ENCODE measurements at regions not wholly inside any gene's neighbourhood (a gene's known extent, or its start where the extent isn't known, plus 50 kb on each side); places are given as distances from the start of the nearest gene placed in this dataset.

DNA sequence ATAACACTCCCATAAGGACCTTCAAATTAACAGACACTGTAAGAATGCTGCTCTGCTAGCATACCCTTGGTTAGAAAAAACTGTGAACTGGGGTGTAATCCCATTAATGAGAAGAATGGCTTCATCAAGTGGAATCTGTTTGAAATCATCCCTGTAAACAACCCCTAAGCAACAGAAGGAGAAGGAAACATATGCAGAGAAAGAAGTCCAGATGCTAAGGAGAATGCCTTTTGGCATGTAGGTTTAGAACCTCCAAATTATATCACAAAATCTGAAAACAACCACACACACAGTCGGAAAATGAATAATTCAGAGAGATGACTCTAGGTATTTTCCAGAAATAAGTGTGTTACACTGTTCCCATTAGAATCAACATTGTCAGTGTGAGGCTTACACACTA lies 140.2 kb downstream of the NUAK1 start:
- Histone ChIP-seq H3K36me3 (ENCODE audit: control insufficient read depth in 1 of 2, insufficient read depth in 2 of 2, low read length in 2 of 2) (no peaks in the 10 kb centered on the region), H3K4me3 (ENCODE audit: low read depth in 1 of 2, low read length in 2 of 2) (no peak overlapping the region), H3K4me1 (ENCODE audit: control insufficient read depth in 1 of 2, insufficient read depth in 2 of 2, low read length in 2 of 2) (no peaks in the 10 kb centered on the region), H3K9me3 (ENCODE audit: control insufficient read depth in 1 of 2, low read length in 2 of 2) (no peaks in the 10 kb centered on the region), H3K27me3 (ENCODE audit: low read depth, low read length) (no peaks in the 10 kb centered on the region), H3K27ac (ENCODE audit: low read length) (no peak overlapping the region)

DNA sequence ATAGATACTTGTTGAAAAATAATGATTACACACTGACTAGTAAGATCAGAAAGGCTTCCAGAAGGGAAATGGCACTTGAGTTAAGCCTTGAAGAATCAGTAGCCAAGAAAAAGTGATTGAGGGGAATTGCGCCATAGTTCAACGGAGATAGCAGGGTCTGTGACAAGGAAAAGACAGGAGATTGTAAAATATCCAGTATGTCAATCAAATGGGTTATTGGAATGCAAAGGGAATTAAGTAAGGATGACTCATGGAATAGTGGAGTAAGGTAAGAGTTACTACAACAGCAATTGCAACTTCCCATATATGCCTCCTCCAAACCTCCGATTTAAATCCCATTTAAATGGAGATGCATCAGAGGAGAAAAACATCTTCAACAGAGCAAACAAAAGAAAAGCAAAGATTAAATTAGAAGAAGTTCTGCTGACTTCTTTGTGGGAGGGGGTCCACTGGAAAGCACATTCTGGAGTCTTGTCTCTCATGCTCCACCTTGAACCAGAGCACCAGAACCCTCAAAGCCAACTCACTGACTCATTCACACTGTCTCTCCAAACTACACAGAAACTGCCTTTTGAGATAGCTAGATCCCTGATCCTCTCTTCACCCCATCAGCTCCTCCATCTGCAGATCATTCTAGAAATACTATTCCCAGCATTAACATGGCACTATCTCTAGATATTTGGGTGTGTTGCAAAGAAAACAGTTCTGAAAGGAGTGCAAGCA lies 138.2 kb downstream of the NUAK1 start:
- H3K27me3 ChIP-seq (ENCODE audit: low read depth, low read length) = no peaks in the 10 kb centered on the region
- H3K4me3 ChIP-seq (ENCODE audit: low read depth in 1 of 2, low read length in 2 of 2) = no peak overlapping the region
- no peaks in the 10 kb centered on the region for H3K36me3 ChIP-seq (ENCODE audit: control insufficient read depth in 1 of 2, insufficient read depth in 2 of 2, low read length in 2 of 2)
- H3K27ac ChIP-seq (ENCODE audit: low read length) = no peak overlapping the region
- no peaks in the 10 kb centered on the region for H3K9me3 ChIP-seq (ENCODE audit: control insufficient read depth in 1 of 2, low read length in 2 of 2)
- no peaks in the 10 kb centered on the region for H3K4me1 ChIP-seq (ENCODE audit: control insufficient read depth in 1 of 2, insufficient read depth in 2 of 2, low read length in 2 of 2)

DNA sequence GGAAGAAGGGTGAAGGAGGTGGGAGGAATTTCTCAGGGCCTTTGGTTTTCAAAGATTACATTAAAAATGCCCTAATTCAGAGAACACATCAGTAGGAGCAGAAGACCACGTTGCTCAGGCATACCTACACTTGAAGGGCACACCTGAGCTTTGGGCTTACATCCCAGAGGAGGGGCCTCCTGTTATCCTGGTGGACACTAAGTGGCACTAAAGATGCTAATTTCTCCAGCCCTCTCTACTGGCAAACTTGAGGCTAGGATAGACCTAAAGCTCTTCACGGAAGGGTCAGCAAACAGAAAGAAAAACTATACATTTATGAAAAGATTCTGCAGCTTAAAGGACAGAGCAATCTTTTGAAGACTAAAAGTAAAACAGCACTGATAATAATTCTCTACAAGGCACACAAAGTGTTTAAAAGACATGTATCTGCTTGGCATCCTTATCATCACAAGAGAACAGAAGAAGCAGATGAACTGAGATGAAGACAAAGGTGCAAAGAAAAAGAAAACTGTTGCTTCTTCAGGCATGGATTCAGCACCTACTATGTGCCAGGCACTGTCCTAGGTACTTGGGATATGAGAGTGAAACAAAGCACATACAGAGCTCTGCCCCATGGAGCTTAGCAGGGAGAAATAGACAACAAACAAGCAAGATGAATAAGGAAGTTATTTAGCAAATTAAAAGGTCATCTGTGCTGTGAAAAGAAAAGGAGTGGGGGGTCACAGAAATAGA lies 137.5 kb downstream of the NUAK1 start:
- Histone ChIP-seq H3K27me3 (ENCODE audit: low read depth, low read length) (no peaks in the 10 kb centered on the region), H3K9me3 (ENCODE audit: control insufficient read depth in 1 of 2, low read length in 2 of 2) (no peaks in the 10 kb centered on the region), H3K27ac (ENCODE audit: low read length) (no peak overlapping the region), H3K36me3 (ENCODE audit: control insufficient read depth in 1 of 2, insufficient read depth in 2 of 2, low read length in 2 of 2) (no peaks in the 10 kb centered on the region), H3K4me3 (ENCODE audit: low read depth in 1 of 2, low read length in 2 of 2) (no peak overlapping the region), H3K4me1 (ENCODE audit: control insufficient read depth in 1 of 2, insufficient read depth in 2 of 2, low read length in 2 of 2) (no peaks in the 10 kb centered on the region)

DNA sequence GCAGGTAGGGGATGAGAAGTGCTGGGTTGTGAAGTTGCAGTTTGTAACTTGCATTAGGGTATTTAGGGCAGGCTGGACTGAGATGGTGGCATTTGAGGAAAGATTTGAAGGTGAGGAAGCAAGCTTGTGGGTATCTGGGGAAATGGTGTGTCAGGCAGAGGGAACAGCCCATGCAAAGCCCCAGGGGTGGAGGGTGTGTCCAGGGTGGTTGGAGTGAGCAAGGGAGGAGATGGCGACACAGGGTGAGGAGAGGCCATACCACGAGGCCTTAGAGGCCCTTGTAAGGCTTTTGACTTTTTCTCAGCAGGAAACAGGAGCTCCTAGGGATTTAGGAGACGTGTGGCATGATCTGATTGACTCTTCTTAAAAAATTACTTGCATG lies 136.9 kb downstream of the NUAK1 start:
- H3K27ac ChIP-seq (ENCODE audit: low read length) = no peak overlapping the region
- H3K27me3 ChIP-seq (ENCODE audit: low read depth, low read length) = no peaks in the 10 kb centered on the region

DNA sequence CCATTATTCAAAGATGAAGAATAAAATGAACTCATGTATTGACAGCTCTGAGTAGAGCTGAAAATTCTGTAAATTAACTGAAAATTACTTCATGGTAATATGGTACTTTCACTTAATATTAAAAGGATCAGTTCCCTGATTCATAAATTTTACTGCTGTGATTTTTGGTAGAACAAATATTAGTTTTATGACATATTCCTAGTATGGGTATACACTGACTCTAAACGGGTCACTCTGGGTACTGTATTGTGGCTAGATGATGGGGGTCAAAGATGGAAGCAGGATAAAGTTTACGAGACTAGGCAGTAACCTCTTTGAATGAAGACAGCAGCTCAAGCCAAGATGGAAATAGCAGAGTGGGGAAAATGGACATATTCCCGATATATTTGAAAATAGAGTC lies 135.5 kb downstream of the NUAK1 start:
- H3K27me3 ChIP-seq (ENCODE audit: low read depth, low read length) = no peaks in the 10 kb centered on the region
- H3K27ac ChIP-seq (ENCODE audit: low read length) = no peak overlapping the region
- no peaks in the 10 kb centered on the region for H3K4me1 ChIP-seq (ENCODE audit: control insufficient read depth in 1 of 2, insufficient read depth in 2 of 2, low read length in 2 of 2)
- no peak overlapping the region for H3K4me3 ChIP-seq (ENCODE audit: low read depth in 1 of 2, low read length in 2 of 2)
- no peaks in the 10 kb centered on the region for H3K36me3 ChIP-seq (ENCODE audit: control insufficient read depth in 1 of 2, insufficient read depth in 2 of 2, low read length in 2 of 2)
- H3K9me3 ChIP-seq (ENCODE audit: control insufficient read depth in 1 of 2, low read length in 2 of 2) = no peaks in the 10 kb centered on the region

More for the DNA sequence above, 136.9 kb downstream of the NUAK1 start:
- no peaks in the 10 kb centered on the region for H3K36me3 ChIP-seq (ENCODE audit: control insufficient read depth in 1 of 2, insufficient read depth in 2 of 2, low read length in 2 of 2)
- H3K4me3 ChIP-seq (ENCODE audit: low read depth in 1 of 2, low read length in 2 of 2) = no peak overlapping the region
- H3K9me3 ChIP-seq (ENCODE audit: control insufficient read depth in 1 of 2, low read length in 2 of 2) = no peaks in the 10 kb centered on the region
- no peaks in the 10 kb centered on the region for H3K4me1 ChIP-seq (ENCODE audit: control insufficient read depth in 1 of 2, insufficient read depth in 2 of 2, low read length in 2 of 2)

DNA sequence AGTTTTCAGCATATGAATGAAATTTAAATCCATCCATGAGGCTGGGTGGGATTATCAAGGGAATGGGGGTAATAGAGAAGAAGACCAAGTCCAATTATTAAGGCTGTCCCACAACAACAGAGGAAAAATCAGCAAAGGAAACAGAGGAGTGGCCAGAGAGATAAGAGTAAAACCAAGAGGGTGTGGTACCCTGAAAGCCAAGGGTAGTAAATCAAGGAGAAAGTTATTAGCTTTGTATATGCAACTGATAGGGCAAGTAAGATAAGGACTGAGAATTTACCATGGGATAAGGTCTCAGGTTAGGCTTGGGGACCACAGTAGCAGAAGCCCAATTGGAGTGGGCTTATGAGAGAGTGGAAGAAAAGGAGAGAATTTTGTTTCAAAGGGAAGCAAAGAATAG lies 134.5 kb downstream of the NUAK1 start:
- H3K9me3 ChIP-seq (ENCODE audit: control insufficient read depth in 1 of 2, low read length in 2 of 2) = no peaks in the 10 kb centered on the region

DNA sequence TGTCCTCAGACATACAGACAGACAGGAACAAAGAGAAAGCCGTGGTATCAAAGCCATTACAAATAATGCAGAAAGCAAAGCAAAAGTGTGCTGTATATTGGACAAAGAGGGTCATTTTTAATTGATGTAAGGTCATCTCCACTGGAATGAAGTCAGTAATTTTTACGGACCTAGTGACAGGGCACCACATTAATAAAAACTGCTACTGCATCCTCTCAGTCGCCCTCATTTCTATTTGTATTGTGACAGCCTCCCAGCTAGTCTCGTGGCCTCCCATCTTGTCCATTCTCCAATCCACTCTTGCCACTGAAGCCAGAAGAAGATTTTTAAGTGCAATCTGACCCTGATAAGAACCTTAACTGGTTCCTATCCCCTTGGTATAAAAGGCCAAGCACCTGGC lies 132.4 kb downstream of the NUAK1 start:
- Histone ChIP-seq H3K27ac (ENCODE audit: low read length) (no peak overlapping the region), H3K27me3 (ENCODE audit: low read depth, low read length) (no peaks in the 10 kb centered on the region), H3K4me3 (ENCODE audit: low read depth in 1 of 2, low read length in 2 of 2) (no peak overlapping the region), H3K36me3 (ENCODE audit: control insufficient read depth in 1 of 2, insufficient read depth in 2 of 2, low read length in 2 of 2) (no peaks in the 10 kb centered on the region), H3K9me3 (ENCODE audit: control insufficient read depth in 1 of 2, low read length in 2 of 2) (no peaks in the 10 kb centered on the region), H3K4me1 (ENCODE audit: control insufficient read depth in 1 of 2, insufficient read depth in 2 of 2, low read length in 2 of 2) (no peaks in the 10 kb centered on the region)

More for the DNA sequence above, 134.5 kb downstream of the NUAK1 start:
- H3K4me3 ChIP-seq (ENCODE audit: low read depth in 1 of 2, low read length in 2 of 2) = no peak overlapping the region
- no peaks in the 10 kb centered on the region for H3K27me3 ChIP-seq (ENCODE audit: low read depth, low read length)
- no peaks in the 10 kb centered on the region for H3K4me1 ChIP-seq (ENCODE audit: control insufficient read depth in 1 of 2, insufficient read depth in 2 of 2, low read length in 2 of 2)
- H3K27ac ChIP-seq (ENCODE audit: low read length) = no peak overlapping the region
- H3K36me3 ChIP-seq (ENCODE audit: control insufficient read depth in 1 of 2, insufficient read depth in 2 of 2, low read length in 2 of 2) = no peaks in the 10 kb centered on the region

DNA sequence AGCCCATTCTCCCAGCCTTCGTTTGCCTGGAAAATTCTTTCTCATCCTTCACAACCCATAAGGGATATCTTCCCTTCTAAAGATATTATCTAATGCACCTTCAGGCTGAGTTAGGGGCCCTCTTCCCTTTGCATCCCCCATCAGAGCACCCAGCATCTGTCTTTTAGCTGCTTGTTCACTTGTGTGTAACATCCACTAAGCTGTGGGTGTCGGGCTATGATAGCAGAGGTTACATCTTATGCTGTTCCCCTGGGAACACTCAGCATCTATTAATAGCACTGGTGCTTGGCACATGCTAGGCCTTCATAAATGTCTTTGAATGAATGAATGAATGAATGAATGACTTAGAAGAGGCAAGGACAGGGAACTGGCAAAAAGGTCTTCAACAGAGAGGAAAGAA lies 131.8 kb downstream of the NUAK1 start:
- H3K27me3 ChIP-seq (ENCODE audit: low read depth, low read length) = no peaks in the 10 kb centered on the region
- no peak overlapping the region for H3K27ac ChIP-seq (ENCODE audit: low read length)
- H3K9me3 ChIP-seq (ENCODE audit: control insufficient read depth in 1 of 2, low read length in 2 of 2) = no peaks in the 10 kb centered on the region
- no peaks in the 10 kb centered on the region for H3K4me1 ChIP-seq (ENCODE audit: control insufficient read depth in 1 of 2, insufficient read depth in 2 of 2, low read length in 2 of 2)
- no peaks in the 10 kb centered on the region for H3K36me3 ChIP-seq (ENCODE audit: control insufficient read depth in 1 of 2, insufficient read depth in 2 of 2, low read length in 2 of 2)
- H3K4me3 ChIP-seq (ENCODE audit: low read depth in 1 of 2, low read length in 2 of 2) = no peak overlapping the region

DNA sequence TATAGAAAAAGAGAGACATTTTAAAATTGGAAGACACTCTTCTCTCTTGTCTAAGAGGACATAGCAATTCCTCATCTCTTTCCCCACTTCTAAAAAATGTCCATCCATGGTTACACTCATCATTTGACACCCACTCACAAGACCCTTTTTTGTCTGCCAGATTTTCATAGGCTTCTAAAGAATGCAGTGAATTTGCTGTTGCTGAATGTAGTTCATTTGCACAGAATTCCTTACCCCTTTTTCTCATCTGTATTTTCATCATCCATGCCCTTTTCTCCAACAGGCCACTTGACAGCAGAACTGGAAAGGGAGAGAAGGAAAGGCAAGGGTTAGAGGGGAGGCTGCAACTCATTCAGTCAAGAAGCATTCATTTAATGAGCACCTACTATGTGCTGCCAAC lies 128.0 kb downstream of the NUAK1 start:
- no peaks in the 10 kb centered on the region for H3K9me3 ChIP-seq (ENCODE audit: control insufficient read depth in 1 of 2, low read length in 2 of 2)
- H3K27ac ChIP-seq (ENCODE audit: low read length) = no peak overlapping the region
- no peaks in the 10 kb centered on the region for H3K4me1 ChIP-seq (ENCODE audit: control insufficient read depth in 1 of 2, insufficient read depth in 2 of 2, low read length in 2 of 2)
- H3K27me3 ChIP-seq (ENCODE audit: low read depth, low read length) = no peaks in the 10 kb centered on the region
- H3K4me3 ChIP-seq (ENCODE audit: low read depth in 1 of 2, low read length in 2 of 2) = no peak overlapping the region
- H3K36me3 ChIP-seq (ENCODE audit: control insufficient read depth in 1 of 2, insufficient read depth in 2 of 2, low read length in 2 of 2) = no peaks in the 10 kb centered on the region
